Vagina (tissue), 2 donors: ENCODE measurements at regions not wholly inside any gene's neighbourhood (a gene's known extent, or its start where the extent isn't known, plus 50 kb on each side); places are given as distances from the start of the nearest gene placed in this dataset.

Source experiments
- DNase-seq, 2 donors: peaks; one replicate each; pipeline ENCODE4 v3.0.0-alpha.2; 2017; ENCODE audit errors: extremely low spot score in 2 of 2
- H3K27ac ChIP-seq: fragments of 200-600 bp; sonication (generic); one replicate; pipeline ENCODE4 v1.5.1; 2019
- H3K27me3 ChIP-seq: fragments of 200-600 bp; sonication (generic); one replicate; pipeline ENCODE4 v1.5.1; 2019
- H3K36me3 ChIP-seq, 2 donors: fragments of 200-600 bp; sonication (generic); one replicate each; pipeline ENCODE4 v1.5.1; 2017 to 2019
- H3K4me1 ChIP-seq: fragments of 200-600 bp; sonication (generic); one replicate; pipeline ENCODE4 v1.5.1; 2019
- H3K4me3 ChIP-seq, 2 donors: fragments of 200-600 bp; sonication (generic); 1 replicate in 1 of 2; 2 replicates in 1 of 2; pipeline ENCODE4 v1.5.1; 2016 to 2019
- H3K9me3 ChIP-seq: fragments of 200-600 bp; sonication (generic); one replicate; pipeline ENCODE4 v1.5.1; 2019
- POLR2A ChIP-seq, 2 donors: fragments of 450-650 bp; IDR thresholded peaks; one replicate each; pipeline ENCODE4 v1.6.1; 2017; ENCODE audit warnings: antibody characterized with exemption in 2 of 2, mild to moderate bottlenecking in 2 of 2, moderate library complexity in 2 of 2
- POLR2AphosphoS5 ChIP-seq, 2 donors: sonication (generic); formaldehyde crosslinking; IDR thresholded peaks; one replicate each; pipeline ENCODE4 v1.9.0; 2017; ENCODE audit warnings: antibody characterized with exemption in 2 of 2, mild to moderate bottlenecking in 2 of 2, low read depth in 1 of 2; ENCODE audit not compliant: insufficient read depth in 1 of 2
- intact Hi-C: fragments of 100-400 bp; cut with DNase I; formaldehyde crosslinking; loops from one replicate; pipeline ENCODE4 v1.15.1; 2023
- TF ChIP-seq, protein P1 (sequence below), 3 experiments: fragments of 450-650 bp in 2 of 3; fragments of 200-600 bp in 1 of 3; sonication (generic) in 1 of 3; IDR thresholded peaks; one replicate each; pipeline ENCODE4 v1.5.1; 2017 to 2019; ENCODE audit warnings: antibody characterized with exemption in 3 of 3, mild to moderate bottlenecking in 2 of 3, moderate library complexity in 2 of 3

DNA sequence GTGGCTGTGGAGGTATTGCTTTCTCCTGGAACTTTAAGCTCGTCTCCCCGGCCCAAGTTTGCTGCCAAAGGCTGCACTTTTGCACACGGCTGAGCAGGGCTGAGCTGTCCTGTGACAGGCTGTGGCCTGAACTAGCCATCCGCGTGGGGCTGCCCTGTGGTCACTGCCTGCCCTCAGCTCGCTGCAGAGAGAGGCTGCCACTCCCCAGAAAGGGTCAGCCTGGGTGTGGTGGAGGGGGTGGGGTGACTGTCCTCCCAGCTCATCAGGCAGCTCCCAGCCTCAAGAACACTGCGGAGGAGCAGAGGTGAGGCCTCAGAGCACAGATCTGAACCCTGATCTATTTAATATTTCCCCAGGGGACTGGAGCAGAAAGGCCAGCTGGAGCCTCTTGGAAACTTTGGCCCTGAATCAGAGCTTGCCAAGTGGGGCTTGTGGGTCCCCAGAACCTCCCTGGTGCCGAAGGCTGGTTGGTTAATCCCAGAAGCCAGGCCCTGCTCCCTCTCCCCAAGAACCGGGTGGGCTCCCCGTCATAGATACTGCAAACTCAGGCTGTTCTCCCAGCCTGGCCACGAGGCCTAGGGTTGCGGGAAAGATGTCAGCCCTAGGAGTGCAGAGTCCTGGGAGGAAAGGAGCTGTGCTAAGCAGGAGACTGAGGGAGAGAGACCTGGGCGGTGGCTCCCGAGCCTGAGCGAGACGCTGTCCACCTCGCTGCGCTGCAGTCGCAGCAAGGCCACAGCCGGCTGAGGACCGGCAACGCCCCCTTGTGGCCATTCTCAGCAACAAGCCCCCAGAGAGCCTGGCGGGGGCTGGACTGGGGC lies 125.1 kb upstream of the IPO9 start:
- Histone ChIP-seq H3K27me3 (no peaks in the 10 kb centered on the region), H3K36me3 (no peaks in the 10 kb centered on the region), H3K4me1 (peaks cover 21% of the 10 kb centered on the region), H3K4me3 (no peak overlapping the region), H3K9me3 (no peaks in the 10 kb centered on the region), H3K27ac (peak overlapping the region; percentile 83)
- intact Hi-C loops: loop anchor here (1.0 kb wide), 1 partner anchor 144 kb away; no protein-coding TSS in a partner anchor
- DNase-seq: no peak
- TF ChIP-seq, protein P1, sequence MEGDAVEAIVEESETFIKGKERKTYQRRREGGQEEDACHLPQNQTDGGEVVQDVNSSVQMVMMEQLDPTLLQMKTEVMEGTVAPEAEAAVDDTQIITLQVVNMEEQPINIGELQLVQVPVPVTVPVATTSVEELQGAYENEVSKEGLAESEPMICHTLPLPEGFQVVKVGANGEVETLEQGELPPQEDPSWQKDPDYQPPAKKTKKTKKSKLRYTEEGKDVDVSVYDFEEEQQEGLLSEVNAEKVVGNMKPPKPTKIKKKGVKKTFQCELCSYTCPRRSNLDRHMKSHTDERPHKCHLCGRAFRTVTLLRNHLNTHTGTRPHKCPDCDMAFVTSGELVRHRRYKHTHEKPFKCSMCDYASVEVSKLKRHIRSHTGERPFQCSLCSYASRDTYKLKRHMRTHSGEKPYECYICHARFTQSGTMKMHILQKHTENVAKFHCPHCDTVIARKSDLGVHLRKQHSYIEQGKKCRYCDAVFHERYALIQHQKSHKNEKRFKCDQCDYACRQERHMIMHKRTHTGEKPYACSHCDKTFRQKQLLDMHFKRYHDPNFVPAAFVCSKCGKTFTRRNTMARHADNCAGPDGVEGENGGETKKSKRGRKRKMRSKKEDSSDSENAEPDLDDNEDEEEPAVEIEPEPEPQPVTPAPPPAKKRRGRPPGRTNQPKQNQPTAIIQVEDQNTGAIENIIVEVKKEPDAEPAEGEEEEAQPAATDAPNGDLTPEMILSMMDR (IDR thresholded peaks at IDR 0.05): peak; percentile 94 to 96 (median 95)
- TF ChIP-seq POLR2A (IDR thresholded peaks at IDR 0.05): no peak
- TF ChIP-seq POLR2AphosphoS5 (IDR thresholded peaks at IDR 0.05; ENCODE audit: insufficient read depth in 1 of 2, low read depth in 1 of 2): peak in 1 of 2 donors; percentile 61

DNA sequence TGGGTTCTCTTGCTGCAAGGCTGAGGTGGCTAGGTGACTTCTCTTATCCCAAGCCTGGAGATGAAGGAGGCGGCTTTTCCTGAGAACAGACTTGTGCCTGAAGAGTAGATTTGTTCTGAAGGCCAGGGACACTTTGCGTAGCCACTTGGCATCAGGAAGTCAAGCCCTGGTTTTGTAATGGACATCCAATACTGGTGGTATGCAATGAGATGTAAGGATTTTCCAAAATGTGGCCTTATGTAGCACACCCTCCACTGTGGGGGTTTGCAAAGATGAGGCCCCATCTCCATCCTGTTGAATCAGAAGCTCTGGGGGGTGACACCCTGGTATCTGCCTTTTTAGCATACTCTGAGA lies 124.5 kb upstream of the IPO9 start:
- H3K4me1 ChIP-seq: peaks cover 23% of the 10 kb centered on the region
- no peaks in the 10 kb centered on the region for H3K36me3 ChIP-seq
- TF ChIP-seq POLR2AphosphoS5 (IDR thresholded peaks at IDR 0.05; ENCODE audit: insufficient read depth in 1 of 2, low read depth in 1 of 2): no peak
- TF ChIP-seq, protein P1 (IDR thresholded peaks at IDR 0.05): no peak
- TF ChIP-seq POLR2A (IDR thresholded peaks at IDR 0.05): no peak
- peak overlapping the region; percentile 83 for H3K27ac ChIP-seq
- DNase-seq: no peak
- H3K27me3 ChIP-seq: no peaks in the 10 kb centered on the region
- intact Hi-C loops: loop anchor here (1.0 kb wide), 1 partner anchor 144 kb away; no protein-coding TSS in a partner anchor
- H3K4me3 ChIP-seq: no peak overlapping the region
- no peaks in the 10 kb centered on the region for H3K9me3 ChIP-seq

DNA sequence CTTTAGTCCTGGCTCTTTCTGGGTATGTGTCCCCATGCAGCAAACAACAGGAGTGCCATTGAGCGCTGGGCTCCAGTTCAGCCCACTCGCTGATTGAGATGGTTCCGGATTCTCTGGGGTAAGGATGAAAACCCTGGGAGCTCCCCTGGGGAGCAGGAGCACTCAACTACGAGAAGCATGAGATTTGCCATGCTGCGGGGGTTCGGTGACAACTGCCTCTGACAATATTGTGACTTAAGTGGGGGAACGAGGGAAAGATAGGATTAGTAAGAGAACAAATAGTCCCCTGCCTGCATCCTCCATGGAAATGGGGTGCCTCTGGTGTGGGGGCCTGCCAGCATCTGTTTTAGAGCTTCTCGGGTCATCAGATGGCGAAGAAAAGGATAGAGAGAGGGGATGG lies 123.6 kb upstream of the IPO9 start:
- no peak overlapping the region for H3K27ac ChIP-seq
- H3K36me3 ChIP-seq: no peaks in the 10 kb centered on the region
- intact Hi-C loops: no loop called here
- H3K4me3 ChIP-seq: no peak overlapping the region
- no peaks in the 10 kb centered on the region for H3K9me3 ChIP-seq
- DNase-seq: no peak
- peaks cover 32% of the 10 kb centered on the region for H3K4me1 ChIP-seq
- H3K27me3 ChIP-seq: no peaks in the 10 kb centered on the region
- TF ChIP-seq, protein P1 (IDR thresholded peaks at IDR 0.05): no peak
- TF ChIP-seq POLR2A (IDR thresholded peaks at IDR 0.05): no peak
- TF ChIP-seq POLR2AphosphoS5 (IDR thresholded peaks at IDR 0.05; ENCODE audit: insufficient read depth in 1 of 2, low read depth in 1 of 2): no peak

DNA sequence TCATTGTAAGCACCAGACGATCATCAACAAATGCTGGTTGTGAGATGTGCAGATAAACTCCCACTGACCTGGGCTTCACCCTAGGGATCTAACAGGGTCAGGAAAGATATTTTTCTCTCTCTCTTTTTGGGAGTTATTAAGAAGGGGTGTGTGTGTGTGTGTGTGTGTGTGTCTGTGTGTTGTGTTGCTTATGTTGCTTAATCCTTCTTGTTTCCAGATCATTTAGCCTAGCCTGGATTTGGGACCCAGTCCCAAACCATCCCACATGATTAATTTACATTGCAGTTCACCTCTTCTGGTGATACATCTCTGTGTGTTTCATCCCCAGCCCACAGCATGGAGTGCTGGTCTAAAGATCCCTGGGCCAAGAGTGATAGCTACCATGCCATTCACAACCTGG lies 122.8 kb upstream of the IPO9 start:
- Histone ChIP-seq H3K27me3 (no peaks in the 10 kb centered on the region), H3K27ac (no peak overlapping the region), H3K9me3 (no peaks in the 10 kb centered on the region), H3K36me3 (no peaks in the 10 kb centered on the region), H3K4me1 (peaks cover 39% of the 10 kb centered on the region), H3K4me3 (no peak overlapping the region)
- intact Hi-C loops: no loop called here
- TF ChIP-seq POLR2A (IDR thresholded peaks at IDR 0.05) (no peak), POLR2AphosphoS5 (IDR thresholded peaks at IDR 0.05; ENCODE audit: insufficient read depth in 1 of 2, low read depth in 1 of 2) (no peak)
- TF ChIP-seq, protein P1 (IDR thresholded peaks at IDR 0.05): no peak
- no peak for DNase-seq

DNA sequence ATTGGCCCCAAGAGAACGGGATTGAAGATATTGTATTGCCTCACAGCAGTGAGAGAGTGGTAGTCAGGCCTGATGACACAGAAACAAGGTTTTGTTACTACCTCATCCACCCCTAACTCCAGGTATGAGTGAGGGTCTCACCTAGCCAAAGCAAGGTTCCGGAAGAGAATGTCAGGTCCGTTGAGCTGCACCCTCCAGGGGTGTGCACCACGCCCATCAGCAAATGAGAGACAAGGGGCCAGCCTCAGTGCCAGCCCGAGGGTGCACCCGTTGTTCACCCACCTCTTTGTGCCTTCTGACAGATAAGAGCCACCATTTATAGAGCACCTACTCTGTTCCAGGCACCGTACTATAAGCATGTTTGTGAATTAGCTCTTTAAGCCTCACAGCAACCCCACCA lies 121.9 kb upstream of the IPO9 start:
- intact Hi-C loops: loop anchor here (1.0 kb wide), 1 partner anchor 149 kb away; no protein-coding TSS in a partner anchor
- H3K36me3 ChIP-seq: no peaks in the 10 kb centered on the region

More for the DNA sequence above, 121.9 kb upstream of the IPO9 start:
- H3K4me3 ChIP-seq: no peak overlapping the region
- peaks cover 49% of the 10 kb centered on the region for H3K4me1 ChIP-seq
- no peak for TF ChIP-seq POLR2A (IDR thresholded peaks at IDR 0.05)
- TF ChIP-seq, protein P1 (IDR thresholded peaks at IDR 0.05): no peak
- TF ChIP-seq POLR2AphosphoS5 (IDR thresholded peaks at IDR 0.05; ENCODE audit: insufficient read depth in 1 of 2, low read depth in 1 of 2): no peak
- no peaks in the 10 kb centered on the region for H3K27me3 ChIP-seq
- no peak overlapping the region for H3K27ac ChIP-seq
- H3K9me3 ChIP-seq: no peaks in the 10 kb centered on the region
- DNase-seq: no peak
